Erythroblast (primary cell): ENCODE measurements at regions not wholly inside any gene's neighbourhood (a gene's known extent, or its start where the extent isn't known, plus 50 kb on each side); places are given as distances from the start of the nearest gene placed in this dataset.

Source experiments
- GATA1 ChIP-seq: IDR thresholded peaks from 2 replicates; pipeline ENCODE4 v1.6.1; 2011; ENCODE audit warnings: low read depth, mild to moderate bottlenecking, control low read depth, low read length, moderate library complexity
- POLR2A ChIP-seq: IDR thresholded peaks from 2 replicates; pipeline ENCODE4 v1.6.1; 2011; ENCODE audit warnings: mild to moderate bottlenecking, low read length

GRCh38 chr2:41994661-41995060 lies 53.2 kb upstream of the PKDCC start:
- TF ChIP-seq POLR2A, result no peak
- no peak for TF ChIP-seq GATA1
